MM.1S (cell line): ENCODE measurements at regions not wholly inside any gene's neighbourhood (a gene's known extent, or its start where the extent isn't known, plus 50 kb on each side); places are given as distances from the start of the nearest gene placed in this dataset.

Source experiments
- DNase-seq: peaks from one replicate; pipeline ENCODE4 v3.0.0-alpha.2; 2015
- H2AFZ ChIP-seq: fragments of 300-600 bp; sonication (generic); 2 replicates; pipeline ENCODE4 v1.6.0; 2016; ENCODE audit warnings: antibody characterized with exemption, low read length
- H3F3A ChIP-seq: fragments of 300-600 bp; sonication (generic); 2 replicates; pipeline ENCODE4 v1.6.1; 2016; ENCODE audit warnings: mild to moderate bottlenecking, antibody characterized with exemption, low read length, moderate library complexity, mixed read lengths; ENCODE audit not compliant: insufficient read depth
- H3K27ac ChIP-seq: fragments of 300-600 bp; sonication (generic); 2 replicates; pipeline ENCODE4 v1.5.1; 2016; ENCODE audit warnings: mild to moderate bottlenecking, low read length
- H3K27me3 ChIP-seq: fragments of 300-600 bp; sonication (generic); replicated peaks from 2 replicates; pipeline ENCODE4 v1.6.0; 2016; ENCODE audit warnings: low read length; ENCODE audit not compliant: insufficient read depth
- H3K36me3 ChIP-seq: fragments of 300-600 bp; sonication (generic); replicated peaks from 2 replicates; pipeline ENCODE4 v1.6.1; 2016; ENCODE audit warnings: mild to moderate bottlenecking, low read length, mixed read lengths; ENCODE audit not compliant: insufficient read depth
- H3K4me1 ChIP-seq: fragments of 300-600 bp; sonication (generic); 2 replicates; pipeline ENCODE4 v1.6.1; 2016; ENCODE audit warnings: low read length, mixed read lengths
- H3K4me2 ChIP-seq: fragments of 300-600 bp; sonication (generic); 2 replicates; pipeline ENCODE4 v1.6.0; 2016; ENCODE audit warnings: low read depth, low read length
- H3K4me3 ChIP-seq: fragments of 300-600 bp; sonication (generic); 2 replicates; pipeline ENCODE4 v1.5.1; 2016; ENCODE audit warnings: low read length, mixed read lengths
- H3K79me2 ChIP-seq: fragments of 300-600 bp; sonication (generic); 2 replicates; pipeline ENCODE4 v1.6.1; 2016; ENCODE audit warnings: mixed run types, low read length, mixed read lengths
- H3K9ac ChIP-seq: fragments of 300-600 bp; sonication (generic); 2 replicates; pipeline ENCODE4 v1.6.1; 2016; ENCODE audit warnings: low read length, mixed read lengths
- H3K9me2 ChIP-seq: fragments of 300-600 bp; sonication (generic); replicated peaks from 2 replicates; pipeline ENCODE4 v1.6.1; 2016; ENCODE audit warnings: mild to moderate bottlenecking, low read length, mixed read lengths; ENCODE audit not compliant: insufficient read depth
- H3K9me3 ChIP-seq: fragments of 300-600 bp; sonication (generic); replicated peaks from 2 replicates; pipeline ENCODE4 v1.6.1; 2016; ENCODE audit warnings: mild to moderate bottlenecking, low read length, mixed read lengths; ENCODE audit not compliant: insufficient read depth
- H4K20me1 ChIP-seq: fragments of 300-600 bp; sonication (generic); 2 replicates; pipeline ENCODE4 v1.6.1; 2016; ENCODE audit warnings: mild to moderate bottlenecking, low read length, moderate library complexity, mixed read lengths; ENCODE audit not compliant: insufficient read depth
- CTCF ChIP-seq: fragments of 300-600 bp; sonication (generic); IDR thresholded peaks from 2 replicates; pipeline ENCODE4 v1.5.1; 2016; ENCODE audit warnings: antibody characterized with exemption, low read length, mixed read lengths
- EZH2 ChIP-seq: fragments of 300-600 bp; sonication (generic); optimal IDR thresholded peaks from 2 replicates; pipeline ENCODE3; 2017; ENCODE audit warnings: low read depth, mild to moderate bottlenecking, antibody characterized with exemption, low read length, mixed read lengths
- EZH2phosphoT487 ChIP-seq: fragments of 300-600 bp; sonication (generic); IDR thresholded peaks from 2 replicates; pipeline ENCODE4 v1.6.1; 2018; ENCODE audit warnings: antibody characterized with exemption, low read length

- no peak overlapping the region for H3K4me3 ChIP-seq
- no peaks in the 10 kb centered on the region for H3K27me3 ChIP-seq
- no peaks in the 10 kb centered on the region for H3K9me3 ChIP-seq
- H3K9me2 ChIP-seq = no peaks in the 10 kb centered on the region
- H3K27ac ChIP-seq = no peak overlapping the region
- H3K79me2 ChIP-seq = no peaks in the 10 kb centered on the region
- H3K4me2 ChIP-seq = no peak overlapping the region
- H3K4me1 ChIP-seq = no peaks in the 10 kb centered on the region
- TF ChIP-seq EZH2phosphoT487 = no peak
- no peak for TF ChIP-seq EZH2
- TF ChIP-seq CTCF = no peak
- no peak overlapping the region for H3K9ac ChIP-seq
- no peak for DNase-seq
- H4K20me1 ChIP-seq = no peaks in the 10 kb centered on the region
- no peak overlapping the region for H2AFZ ChIP-seq
- H3K36me3 ChIP-seq = no peaks in the 10 kb centered on the region
- no peaks in the 10 kb centered on the region for H3F3A ChIP-seq
Measured at GRCh38 chr18:78658531-78658930, 321.1 kb upstream of the SALL3 start.

GRCh38 chr18:78659057-78659456 lies 320.6 kb upstream of the SALL3 start:
- Histone ChIP-seq H2AFZ (no peak overlapping the region), H3F3A (no peaks in the 10 kb centered on the region), H3K4me1 (no peaks in the 10 kb centered on the region), H3K36me3 (no peaks in the 10 kb centered on the region), H3K9ac (no peak overlapping the region), H3K4me3 (no peak overlapping the region), H3K4me2 (no peak overlapping the region), H3K27me3 (no peaks in the 10 kb centered on the region), H3K79me2 (no peaks in the 10 kb centered on the region), H3K27ac (no peak overlapping the region), H3K9me2 (no peaks in the 10 kb centered on the region), H3K9me3 (no peaks in the 10 kb centered on the region), H4K20me1 (no peaks in the 10 kb centered on the region)
- DNase-seq = no peak
- TF ChIP-seq EZH2phosphoT487 (no peak), EZH2 (no peak), CTCF (no peak)

- Histone ChIP-seq H4K20me1 (no peaks in the 10 kb centered on the region), H3K9me2 (no peaks in the 10 kb centered on the region), H3K4me2 (no peak overlapping the region), H3K79me2 (no peaks in the 10 kb centered on the region), H3K27ac (no peak overlapping the region), H3K27me3 (no peaks in the 10 kb centered on the region), H3K9ac (no peak overlapping the region), H3K9me3 (no peaks in the 10 kb centered on the region), H3F3A (no peaks in the 10 kb centered on the region), H3K36me3 (no peaks in the 10 kb centered on the region), H3K4me3 (no peak overlapping the region), H2AFZ (no peak overlapping the region), H3K4me1 (no peaks in the 10 kb centered on the region)
- no peak for DNase-seq
- no peak for TF ChIP-seq CTCF
- no peak for TF ChIP-seq EZH2phosphoT487
- TF ChIP-seq EZH2 = no peak
Measured at GRCh38 chr18:78659748-78660147, 319.9 kb upstream of the SALL3 start.

GRCh38 chr18:78660311-78660710 lies 319.3 kb upstream of the SALL3 start:
- no peak overlapping the region for H3K9ac ChIP-seq
- no peaks in the 10 kb centered on the region for H4K20me1 ChIP-seq
- no peak overlapping the region for H3K4me3 ChIP-seq
- H3K4me2 ChIP-seq = no peak overlapping the region
- H3K9me2 ChIP-seq = no peaks in the 10 kb centered on the region
- H3K27me3 ChIP-seq = no peaks in the 10 kb centered on the region
- no peaks in the 10 kb centered on the region for H3K36me3 ChIP-seq
- no peaks in the 10 kb centered on the region for H3K9me3 ChIP-seq
- no peak overlapping the region for H3K27ac ChIP-seq
- TF ChIP-seq EZH2phosphoT487 (no peak), EZH2 (no peak), CTCF (no peak)
- H3K79me2 ChIP-seq = no peaks in the 10 kb centered on the region
- H2AFZ ChIP-seq = no peak overlapping the region
- DNase-seq = no peak
- H3K4me1 ChIP-seq = no peaks in the 10 kb centered on the region
- H3F3A ChIP-seq = no peaks in the 10 kb centered on the region
